ENCODE measurements at regions not wholly inside any gene's neighbourhood (a gene's known extent, or its start where the extent isn't known, plus 50 kb on each side); places are given as distances from the start of the nearest gene placed in this dataset.

DNA sequence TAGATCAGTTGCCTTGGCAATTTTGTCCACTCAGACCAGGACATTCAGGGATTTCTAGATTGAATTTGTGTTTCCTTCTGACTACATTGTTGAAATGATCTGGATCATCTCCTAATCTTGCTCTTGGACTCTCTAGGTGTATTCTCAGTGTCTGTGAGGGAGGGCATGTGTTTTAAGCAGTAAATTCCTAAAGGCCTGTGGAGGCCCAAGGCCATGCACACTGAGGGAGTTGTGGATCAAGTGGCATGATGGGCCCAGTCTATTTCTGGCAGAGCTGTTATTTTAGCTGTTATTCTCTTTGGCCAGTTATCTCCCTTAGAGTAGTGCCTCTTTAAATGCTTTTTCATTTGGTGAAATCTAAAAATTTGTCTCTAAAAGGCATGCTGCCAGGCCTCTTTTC is 144.9 kb downstream of the RPIA start:
- Histone ChIP-seq H3K4me2 (no peak overlapping the region), H3K27me3 (no peaks in the 10 kb centered on the region), H3K27ac (no peak overlapping the region), H3K9me2 (replicated peaks; ENCODE audit: insufficient read depth) (no peaks in the 10 kb centered on the region), H3K36me3 (replicated peaks; ENCODE audit: insufficient read depth, low read depth) (no peaks in the 10 kb centered on the region), H2AFZ (no peak overlapping the region), H3K4me3 (no peak overlapping the region), H3K79me2 (no peaks in the 10 kb centered on the region), H3K4me1 (ENCODE audit: insufficient read depth) (no peaks in the 10 kb centered on the region), H4K20me1 (ENCODE audit: insufficient read depth, poor library complexity, severe bottlenecking) (no peaks in the 10 kb centered on the region), H3K9me3 (ENCODE audit: low read depth) (peaks cover 7% of the 10 kb centered on the region)
- TF ChIP-seq EZH2phosphoT487 (IDR thresholded peaks at IDR 0.05; ENCODE audit: low read depth, severe bottlenecking, unreplicated experiment) (no peak), EZH2 (IDR thresholded peaks at IDR 0.05; ENCODE audit: borderline replicate concordance) (no peak), CTCF (IDR thresholded peaks at IDR 0.05; ENCODE audit: poor library complexity) (no peak)
- DNase-seq (ENCODE audit: low spot score), result no peak

GRCh38 chr2:88837511-88838160 is 146.2 kb downstream of the RPIA start:
- Histone ChIP-seq H3K9me2 (replicated peaks; ENCODE audit: insufficient read depth) (no peaks in the 10 kb centered on the region), H3K27ac (no peak overlapping the region), H4K20me1 (ENCODE audit: insufficient read depth, poor library complexity, severe bottlenecking) (no peaks in the 10 kb centered on the region), H3K9me3 (ENCODE audit: low read depth) (peaks cover 11% of the 10 kb centered on the region), H3K36me3 (replicated peaks; ENCODE audit: insufficient read depth, low read depth) (no peaks in the 10 kb centered on the region), H3K4me1 (ENCODE audit: insufficient read depth) (no peaks in the 10 kb centered on the region), H3K79me2 (no peaks in the 10 kb centered on the region), H3K27me3 (no peaks in the 10 kb centered on the region), H3K4me3 (no peak overlapping the region), H2AFZ (no peak overlapping the region), H3K4me2 (no peak overlapping the region)
- DNase-seq (ENCODE audit: low spot score), result no peak
- 19% methylated on average over 4 of the region's 4 CpGs for WGBS (ENCODE audit: low lambda C conversion rate, missing lambda C conversion rate)
- TF ChIP-seq EZH2phosphoT487 (IDR thresholded peaks at IDR 0.05; ENCODE audit: low read depth, severe bottlenecking, unreplicated experiment) (no peak), CTCF (IDR thresholded peaks at IDR 0.05; ENCODE audit: poor library complexity) (no peak), EZH2 (IDR thresholded peaks at IDR 0.05; ENCODE audit: borderline replicate concordance) (no peak)

GRCh38 chr2:88838165-88838635 is 146.7 kb downstream of the RPIA start:
- no peak overlapping the region for H2AFZ ChIP-seq
- WGBS (ENCODE audit: low lambda C conversion rate, missing lambda C conversion rate), result 48% methylated on average over 4 of the region's 4 CpGs
- H3K4me1 ChIP-seq (ENCODE audit: insufficient read depth), result no peaks in the 10 kb centered on the region
- H3K9me3 ChIP-seq (ENCODE audit: low read depth), result peaks cover 11% of the 10 kb centered on the region
- H3K4me2 ChIP-seq, result no peak overlapping the region
- no peaks in the 10 kb centered on the region for H3K36me3 ChIP-seq (replicated peaks; ENCODE audit: insufficient read depth, low read depth)
- H4K20me1 ChIP-seq (ENCODE audit: insufficient read depth, poor library complexity, severe bottlenecking), result no peaks in the 10 kb centered on the region
- H3K27me3 ChIP-seq, result no peaks in the 10 kb centered on the region
- TF ChIP-seq EZH2phosphoT487 (IDR thresholded peaks at IDR 0.05; ENCODE audit: low read depth, severe bottlenecking, unreplicated experiment), result no peak
- TF ChIP-seq CTCF (IDR thresholded peaks at IDR 0.05; ENCODE audit: poor library complexity), result no peak
- TF ChIP-seq EZH2 (IDR thresholded peaks at IDR 0.05; ENCODE audit: borderline replicate concordance), result no peak
- H3K27ac ChIP-seq, result no peak overlapping the region
- DNase-seq (ENCODE audit: low spot score), result no peak
- H3K79me2 ChIP-seq, result no peaks in the 10 kb centered on the region
- H3K9me2 ChIP-seq (replicated peaks; ENCODE audit: insufficient read depth), result no peaks in the 10 kb centered on the region
- no peak overlapping the region for H3K4me3 ChIP-seq

Data from hepatocyte (in vitro differentiated cells).